Anterior cingulate cortex (tissue), 58 donors: ENCODE measurements at regions not wholly inside any gene's neighbourhood (a gene's known extent, or its start where the extent isn't known, plus 50 kb on each side); places are given as distances from the start of the nearest gene placed in this dataset.
"Not testable (repeated sequence)": the region's sequence is repeated elsewhere in the genome, so short reads cannot be mapped to it uniquely, and the experiment has no call there.

ENCODE experiments used
- DNase-seq, 58 donors: peaks; one replicate each; lab custom pipeline; 2025; lab: John Stamatoyannopoulos, UW

- no peak for DNase-seq
Measured at GRCh38 chr13:70580825-70581224, 472.6 kb upstream of the KLHL1 start.

DNA sequence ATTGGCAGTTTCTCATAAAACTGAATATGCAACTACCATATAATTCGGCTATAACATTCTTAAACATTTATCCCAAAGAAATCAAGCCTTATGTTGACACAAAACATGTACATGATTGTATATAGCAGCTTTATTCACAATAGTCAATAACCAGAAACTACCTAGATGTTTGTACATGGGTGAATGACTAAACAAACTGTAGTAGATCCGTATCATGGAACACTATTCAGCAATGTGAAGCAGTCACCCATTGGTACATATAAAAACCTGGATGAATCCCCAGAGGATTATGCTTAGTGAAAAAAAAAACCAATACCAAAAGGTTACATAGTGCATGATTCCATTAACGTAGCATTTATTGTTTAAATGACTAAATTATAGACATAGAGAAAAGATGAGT is 471.7 kb upstream of the KLHL1 start:
- DNase-seq: no peak

DNA sequence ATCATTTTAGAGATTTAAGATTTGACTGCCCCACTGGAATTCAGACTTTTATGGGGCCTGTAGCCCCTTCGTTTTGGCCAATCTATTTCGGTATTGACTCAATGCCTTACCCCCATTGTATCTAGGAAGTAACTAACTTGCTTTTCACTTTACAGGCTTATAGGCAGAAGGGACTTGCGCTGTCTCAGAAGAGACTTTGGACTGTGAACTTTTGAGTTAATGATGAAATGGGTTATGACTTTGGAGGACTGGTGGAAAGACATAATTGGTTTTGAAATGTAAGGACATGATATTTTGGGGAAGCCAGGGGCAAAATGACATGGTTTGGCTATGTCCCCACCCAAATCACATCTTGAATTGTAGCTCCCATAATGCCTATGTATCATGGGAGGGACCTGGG is 463.0 kb upstream of the KLHL1 start:
- no peak for DNase-seq

- DNase-seq: peak in 2 of 58 donors; percentile 4 to 30
Measured at GRCh38 chr13:70568571-70568970, 460.3 kb upstream of the KLHL1 start.

GRCh38 chr13:70544706-70545105 is 436.5 kb upstream of the KLHL1 start:
- no peak for DNase-seq

DNA sequence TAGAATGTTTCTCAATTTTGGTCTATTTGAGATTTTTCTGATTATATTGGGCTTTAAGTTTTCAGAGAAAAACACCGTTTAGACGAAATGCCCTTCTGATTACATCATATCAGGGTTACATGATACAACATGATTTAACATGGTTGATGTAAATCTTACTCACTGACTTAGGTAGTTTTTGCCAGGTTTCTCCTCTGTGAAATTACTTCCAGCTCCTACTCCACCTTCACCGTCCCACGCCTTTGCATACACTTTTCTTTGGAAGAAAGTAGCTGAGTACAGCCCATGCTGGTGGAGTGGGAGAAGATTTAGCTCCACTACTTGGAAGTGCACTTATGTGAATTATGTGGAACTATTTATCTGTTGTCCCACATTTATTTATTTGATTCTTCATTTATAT is 433.2 kb upstream of the KLHL1 start:
- no peak for DNase-seq

GRCh38 chr13:70534466-70534865 is 426.2 kb upstream of the KLHL1 start:
- DNase-seq: no peak

GRCh38 chr13:70529652-70530051 is 421.4 kb upstream of the KLHL1 start:
- no peak for DNase-seq

GRCh38 chr13:70527599-70527998 is 419.3 kb upstream of the KLHL1 start:
- peak in 1 of 58 donors; percentile 1 for DNase-seq

GRCh38 chr13:70523622-70524021 is 415.4 kb upstream of the KLHL1 start:
- no peak for DNase-seq

DNA sequence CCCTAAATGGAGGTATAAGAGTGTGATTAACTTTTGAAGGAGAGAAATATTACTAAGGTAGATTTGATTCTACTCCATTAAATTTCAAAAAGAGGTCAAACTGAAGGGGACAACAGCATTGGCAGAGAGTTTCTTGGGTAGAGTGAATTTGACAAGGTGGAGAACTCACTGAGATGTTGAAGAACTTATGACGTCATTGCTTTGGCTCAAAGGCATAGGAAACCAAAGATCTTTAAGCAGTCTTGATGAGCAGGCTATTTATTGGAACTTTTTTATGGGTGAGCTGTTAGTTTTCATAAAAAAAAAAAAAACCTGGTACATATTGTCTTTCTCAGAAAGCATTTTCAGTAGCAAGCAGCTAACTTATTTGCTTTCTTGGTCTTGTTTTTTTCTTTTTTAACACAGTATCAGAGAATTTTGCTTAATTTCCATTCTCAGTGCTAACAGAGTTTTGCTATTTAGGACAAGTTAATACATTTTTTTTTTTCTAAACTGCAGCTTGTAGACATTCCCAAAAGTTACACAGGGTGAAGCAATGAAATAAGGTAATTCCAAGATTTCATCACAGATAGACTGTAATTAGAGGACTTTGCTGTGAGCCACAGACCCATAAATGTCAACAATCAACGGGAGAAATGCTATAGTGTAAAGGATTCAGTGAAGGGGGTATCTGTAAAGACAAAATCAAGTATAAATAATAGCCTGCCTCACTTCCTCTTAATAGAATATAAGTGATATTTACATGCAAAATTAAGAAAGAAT is 412.2 kb upstream of the KLHL1 start:
- DNase-seq: no peak

GRCh38 chr13:70518081-70518480 is 409.8 kb upstream of the KLHL1 start:
- no peak for DNase-seq

DNA sequence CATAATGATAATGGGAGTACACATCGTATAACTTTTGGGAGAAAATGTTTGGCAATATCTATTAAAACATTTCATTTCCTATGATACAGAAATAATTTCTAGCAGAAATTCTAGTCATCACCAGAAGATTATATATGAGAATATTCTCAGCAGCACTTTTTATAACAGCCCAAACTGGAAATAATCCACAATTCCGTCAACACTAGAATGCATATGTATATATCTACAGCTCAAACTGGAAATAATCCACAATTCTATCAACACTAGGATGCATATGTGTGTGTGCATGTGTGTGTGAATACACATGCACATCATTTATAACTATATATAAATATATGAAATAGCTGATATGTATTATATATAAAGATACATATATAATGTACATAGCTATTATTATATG is 408.0 kb upstream of the KLHL1 start:
- DNase-seq: no peak

- DNase-seq: not testable (repeated sequence)
Measured at GRCh38 chr13:70511861-70512417, 403.7 kb upstream of the KLHL1 start.

DNA sequence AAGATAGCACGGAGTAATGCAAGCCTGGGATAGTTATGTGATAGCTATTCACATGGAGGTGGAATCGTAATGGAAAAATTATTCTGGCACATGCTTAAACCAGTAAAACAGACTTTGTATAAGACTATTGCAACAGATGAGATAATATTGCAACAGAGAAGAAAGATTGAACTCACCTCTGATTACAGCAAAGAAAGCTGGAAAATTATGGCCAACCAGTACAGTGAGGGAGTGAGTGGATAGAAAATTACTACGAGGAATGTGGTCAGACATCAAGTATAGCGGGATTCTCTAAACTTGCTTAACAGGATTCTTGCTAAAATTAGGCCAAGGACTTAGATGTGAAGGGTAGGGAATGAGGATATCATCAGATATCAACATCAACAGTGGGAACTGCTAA is 397.6 kb upstream of the KLHL1 start:
- no peak for DNase-seq

DNA sequence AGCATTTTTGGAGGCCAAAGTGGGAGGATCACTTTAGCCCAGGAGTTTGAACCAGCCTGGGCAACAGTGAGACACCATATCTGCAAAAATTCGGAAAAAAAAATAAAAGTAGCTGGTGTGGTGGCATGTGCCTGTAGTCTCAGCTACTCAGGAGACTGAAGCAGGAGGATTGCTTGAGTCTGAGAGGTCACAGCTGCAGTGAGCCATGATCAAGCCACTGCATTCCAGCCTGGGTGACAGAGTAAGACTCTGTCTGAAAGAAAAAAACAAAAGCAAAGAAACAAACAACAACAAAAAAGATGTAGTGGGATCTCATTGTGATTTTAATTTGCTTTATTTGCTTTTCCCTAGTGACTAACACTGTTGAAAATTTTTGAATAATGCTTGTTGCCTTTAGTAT is 394.7 kb upstream of the KLHL1 start:
- no peak for DNase-seq

GRCh38 chr13:70490320-70490935 is 382.2 kb upstream of the KLHL1 start:
- DNase-seq: no peak

- no peak for DNase-seq
Measured at GRCh38 chr13:70484931-70485330, 376.7 kb upstream of the KLHL1 start.

- DNase-seq: no peak
Measured at GRCh38 chr13:70483599-70484276, 375.5 kb upstream of the KLHL1 start.

GRCh38 chr13:70473907-70474306 is 365.7 kb upstream of the KLHL1 start:
- DNase-seq: no peak

DNA sequence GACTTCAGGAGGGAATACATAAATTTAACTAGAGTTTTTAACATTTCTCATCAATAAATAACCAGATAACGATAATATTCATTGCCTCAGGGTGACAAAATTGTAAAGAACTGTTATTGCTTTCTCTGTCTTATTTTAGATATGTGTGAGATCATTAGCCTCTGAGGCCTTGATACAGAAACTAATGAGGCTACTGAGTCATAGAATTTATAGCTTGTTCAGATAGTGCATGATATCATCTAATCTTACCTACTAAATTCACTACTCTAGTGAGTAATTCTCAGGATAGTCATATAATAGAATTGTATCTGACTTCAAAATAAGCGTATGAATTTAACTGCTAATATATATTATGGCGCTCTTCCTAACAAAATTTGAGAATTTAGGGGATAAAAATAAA is 360.8 kb upstream of the KLHL1 start:
- no peak for DNase-seq

DNA sequence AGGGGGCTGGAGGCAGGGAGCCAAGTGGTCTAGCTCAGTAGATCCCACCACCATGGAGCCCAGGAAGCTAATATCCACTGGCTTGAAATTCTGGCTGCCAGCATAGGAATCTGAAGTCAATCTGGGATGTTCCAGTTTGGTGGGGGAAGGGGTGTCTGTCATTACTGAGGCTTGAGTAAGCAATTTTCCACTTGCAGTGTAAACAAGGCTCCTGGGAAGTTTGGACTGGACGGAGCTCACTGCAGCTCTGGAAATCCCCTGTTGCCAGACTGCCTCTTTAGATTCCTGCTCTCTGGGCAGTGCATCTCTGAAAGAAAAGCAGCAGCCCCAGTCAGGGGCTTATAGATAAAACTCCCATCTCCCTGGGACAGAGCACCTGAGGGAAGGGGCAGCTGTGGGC is 349.2 kb upstream of the KLHL1 start:
- DNase-seq: no peak
